ENCODE measurements at regions not wholly inside any gene's neighbourhood (a gene's known extent, or its start where the extent isn't known, plus 50 kb on each side); places are given as distances from the start of the nearest gene placed in this dataset.

- no peak for DNase-seq
Observed at GRCh38 chr9:79801459-79801858, 229.7 kb downstream of the TLE4 start.

- no peak for DNase-seq
Observed at GRCh38 chr9:79800578-79800977, 228.8 kb downstream of the TLE4 start.

- no peak for DNase-seq
Observed at GRCh38 chr9:79799691-79800335, 228.0 kb downstream of the TLE4 start.

GRCh38 chr9:79798450-79798849 is 226.7 kb downstream of the TLE4 start:
- DNase-seq, result no peak

- DNase-seq, result no peak
Observed at GRCh38 chr9:79796411-79796810, 224.6 kb downstream of the TLE4 start.

- no peak for DNase-seq
Observed at GRCh38 chr9:79788662-79789061, 216.9 kb downstream of the TLE4 start.

- DNase-seq, result no peak
Observed at GRCh38 chr9:79781263-79781662, 209.5 kb downstream of the TLE4 start.

GRCh38 chr9:79780559-79780958 is 208.8 kb downstream of the TLE4 start:
- DNase-seq, result no peak

- no peak for DNase-seq
Observed at GRCh38 chr9:79779901-79780300, 208.1 kb downstream of the TLE4 start.

- no peak for DNase-seq
Observed at GRCh38 chr9:79778581-79778980, 206.8 kb downstream of the TLE4 start.

- no peak for DNase-seq
Observed at GRCh38 chr9:79776581-79776980, 204.8 kb downstream of the TLE4 start.

Data from hematopoietic multipotent progenitor cell treated with erythropoietin and hydrocortisone succinate and interleukin-3 and kit ligand, for 6 days (in vitro differentiated cells).